PC-3 (cell line): ENCODE measurements at regions not wholly inside any gene's neighbourhood (a gene's known extent, or its start where the extent isn't known, plus 50 kb on each side); places are given as distances from the start of the nearest gene placed in this dataset.

Experiments
- EZH2 ChIP-seq: fragments of 300-600 bp; sonication (generic); IDR thresholded peaks from one replicate; pipeline ENCODE4 v1.6.1; 2017; ENCODE audit warnings: antibody characterized with exemption, mild to moderate bottlenecking, low read length; ENCODE audit not compliant: unreplicated experiment
- TF ChIP-seq, protein P1 (sequence below): fragments of 300-600 bp; sonication (generic); conservative IDR thresholded peaks from 2 replicates; pipeline ENCODE4 v1.5.1; 2017; ENCODE audit warnings: antibody characterized with exemption, low read depth, mild to moderate bottlenecking, low read length

GRCh38 chr9:80052830-80053229 lies 481.1 kb downstream of the TLE4 start:
- TF ChIP-seq, protein P1, sequence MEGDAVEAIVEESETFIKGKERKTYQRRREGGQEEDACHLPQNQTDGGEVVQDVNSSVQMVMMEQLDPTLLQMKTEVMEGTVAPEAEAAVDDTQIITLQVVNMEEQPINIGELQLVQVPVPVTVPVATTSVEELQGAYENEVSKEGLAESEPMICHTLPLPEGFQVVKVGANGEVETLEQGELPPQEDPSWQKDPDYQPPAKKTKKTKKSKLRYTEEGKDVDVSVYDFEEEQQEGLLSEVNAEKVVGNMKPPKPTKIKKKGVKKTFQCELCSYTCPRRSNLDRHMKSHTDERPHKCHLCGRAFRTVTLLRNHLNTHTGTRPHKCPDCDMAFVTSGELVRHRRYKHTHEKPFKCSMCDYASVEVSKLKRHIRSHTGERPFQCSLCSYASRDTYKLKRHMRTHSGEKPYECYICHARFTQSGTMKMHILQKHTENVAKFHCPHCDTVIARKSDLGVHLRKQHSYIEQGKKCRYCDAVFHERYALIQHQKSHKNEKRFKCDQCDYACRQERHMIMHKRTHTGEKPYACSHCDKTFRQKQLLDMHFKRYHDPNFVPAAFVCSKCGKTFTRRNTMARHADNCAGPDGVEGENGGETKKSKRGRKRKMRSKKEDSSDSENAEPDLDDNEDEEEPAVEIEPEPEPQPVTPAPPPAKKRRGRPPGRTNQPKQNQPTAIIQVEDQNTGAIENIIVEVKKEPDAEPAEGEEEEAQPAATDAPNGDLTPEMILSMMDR = no peak
- no peak for TF ChIP-seq EZH2
